ENCODE measurements at regions not wholly inside any gene's neighbourhood (a gene's known extent, or its start where the extent isn't known, plus 50 kb on each side); places are given as distances from the start of the nearest gene placed in this dataset.
A peak's percentile ranks its signal among the peaks of the same experiment; 100 is the strongest.

GRCh38 chr11:79794057-79794456, 353.2 kb upstream of the TENM4 start:
- intact Hi-C loops (cut with DNase I), result no loop called here
- no peak for DNase-seq

GRCh38 chr11:79786961-79787360, 346.1 kb upstream of the TENM4 start:
- intact Hi-C loops (cut with DNase I), result no loop called here
- no peak for DNase-seq

- intact Hi-C loops (cut with DNase I), result no loop called here
- no peak for DNase-seq
Observed at GRCh38 chr11:79783833-79784232, 343.0 kb upstream of the TENM4 start.

GRCh38 chr11:79768343-79768742, 327.5 kb upstream of the TENM4 start:
- DNase-seq, result no peak
- intact Hi-C loops (cut with DNase I), result no loop called here

- peak in 1 of 42 donors; percentile 5 for DNase-seq
- intact Hi-C loops (cut with DNase I), result no loop called here
Observed at GRCh38 chr11:79762279-79762921, 321.6 kb upstream of the TENM4 start.

GRCh38 chr11:79758325-79758724, 317.5 kb upstream of the TENM4 start:
- DNase-seq, result no peak
- intact Hi-C loops (cut with DNase I), result no loop called here

GRCh38 chr11:79747406-79747805, 306.6 kb upstream of the TENM4 start:
- intact Hi-C loops (cut with DNase I), result no loop called here
- no peak for DNase-seq

GRCh38 chr11:79744941-79745340, 304.1 kb upstream of the TENM4 start:
- intact Hi-C loops (cut with DNase I), result no loop called here
- DNase-seq, result no peak

- intact Hi-C loops (cut with DNase I), result no loop called here
- DNase-seq, result no peak
Observed at GRCh38 chr11:79742176-79742575, 301.3 kb upstream of the TENM4 start.

GRCh38 chr11:79739591-79739990, 298.8 kb upstream of the TENM4 start:
- no peak for DNase-seq
- intact Hi-C loops (cut with DNase I), result no loop called here

- DNase-seq, result no peak
Observed at GRCh38 chr11:79727221-79727620, 286.4 kb upstream of the TENM4 start.

GRCh38 chr11:79720115-79720514, 279.3 kb upstream of the TENM4 start:
- DNase-seq, result no peak
- intact Hi-C loops (cut with DNase I), result no loop called here

More at GRCh38 chr11:79727221-79727620, 286.4 kb upstream of the TENM4 start:
- intact Hi-C loops (cut with DNase I), result no loop called here

- peak in 1 of 42 donors; percentile 7 for DNase-seq
- intact Hi-C loops (cut with DNase I), result no loop called here
Observed at GRCh38 chr11:79708319-79708932, 267.6 kb upstream of the TENM4 start.

GRCh38 chr11:79705648-79706047, 264.8 kb upstream of the TENM4 start:
- DNase-seq, result no peak
- intact Hi-C loops (cut with DNase I), result no loop called here

- DNase-seq, result no peak
- intact Hi-C loops (cut with DNase I), result no loop called here
Observed at GRCh38 chr11:79702303-79702702, 261.5 kb upstream of the TENM4 start.

GRCh38 chr11:79699246-79699645, 258.4 kb upstream of the TENM4 start:
- DNase-seq, result no peak
- intact Hi-C loops (cut with DNase I), result no loop called here

- intact Hi-C loops (cut with DNase I), result no loop called here
- DNase-seq, result no peak
Observed at GRCh38 chr11:79697905-79698304, 257.1 kb upstream of the TENM4 start.

- intact Hi-C loops (cut with DNase I), result no loop called here
- DNase-seq, result no peak
Observed at GRCh38 chr11:79694368-79694767, 253.5 kb upstream of the TENM4 start.

- intact Hi-C loops (cut with DNase I), result no loop called here
- no peak for DNase-seq
Observed at GRCh38 chr11:79691445-79691844, 250.6 kb upstream of the TENM4 start.

GRCh38 chr11:79686703-79687419, 246.0 kb upstream of the TENM4 start:
- no peak for DNase-seq
- intact Hi-C loops (cut with DNase I), result no loop called here

- intact Hi-C loops (cut with DNase I), result no loop called here
Observed at GRCh38 chr11:79683930-79684329, 243.1 kb upstream of the TENM4 start.

More at GRCh38 chr11:79683930-79684329, 243.1 kb upstream of the TENM4 start:
- DNase-seq, result no peak

Data from head of caudate nucleus (tissue), 42 donors.